Activated CD4-positive, alpha-beta T cell treated with anti-CD3 and anti-CD28 coated beads, Interleukin-2, amount 10 ng/mL, durations not matched to agents 24 days and 14 days (primary cell): ENCODE measurements at regions not wholly inside any gene's neighbourhood (a gene's known extent, or its start where the extent isn't known, plus 50 kb on each side); places are given as distances from the start of the nearest gene placed in this dataset.

Experiments used
- DNase-seq: peaks from one replicate; pipeline ENCODE4 v3.0.0; 2022
- H3K27ac Mint-ChIP-seq: one replicate; pipeline ENCODE4 v1.8.0; 2022; ENCODE audit warnings: mild to moderate bottlenecking, mixed read lengths
- H3K27me3 Mint-ChIP-seq: one replicate; pipeline ENCODE4 v1.8.0; 2022; ENCODE audit warnings: mixed read lengths
- H3K36me3 Mint-ChIP-seq: one replicate; pipeline ENCODE4 v1.8.0; 2022; ENCODE audit warnings: low read depth, mild to moderate bottlenecking, mixed read lengths
- H3K4me1 Mint-ChIP-seq: one replicate; pipeline ENCODE4 v1.8.0; 2021; ENCODE audit warnings: mixed read lengths
- H3K4me3 Mint-ChIP-seq: one replicate; pipeline ENCODE4 v1.8.0; 2022; ENCODE audit warnings: mild to moderate bottlenecking, moderate library complexity, mixed read lengths
- H3K9me3 Mint-ChIP-seq: one replicate; pipeline ENCODE4 v1.8.0; 2021; ENCODE audit warnings: mixed read lengths
- intact Hi-C: fragments of 100-400 bp; cut with micrococcal nuclease; formaldehyde crosslinking; loops from one replicate; pipeline ENCODE4 v1.15.1; 2023

DNA sequence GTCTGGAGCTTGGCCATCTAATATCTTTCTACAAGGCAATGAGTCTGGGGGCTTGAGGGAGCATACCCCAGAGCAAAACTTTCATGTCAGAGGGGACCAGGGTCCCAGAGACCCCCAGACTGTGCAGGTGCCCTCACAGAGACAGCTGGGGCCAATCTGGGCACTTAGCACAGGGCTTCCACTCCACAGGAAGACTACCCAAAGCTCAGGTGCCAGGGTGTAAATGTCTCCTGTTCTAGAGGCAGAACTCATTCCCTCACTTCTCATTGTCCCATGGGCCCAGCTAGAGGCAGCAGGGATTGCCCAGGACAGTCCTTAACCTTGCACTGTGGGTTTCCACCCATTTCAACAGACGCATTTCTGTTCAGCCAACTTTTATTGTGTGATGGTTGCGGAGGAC lies 246.9 kb downstream of the ACTR3B start:
- H3K27ac Mint-ChIP-seq = no peak overlapping the region
- H3K9me3 Mint-ChIP-seq = peaks cover 5% of the 10 kb centered on the region
- DNase-seq = no peak
- H3K27me3 Mint-ChIP-seq = no peaks in the 10 kb centered on the region
- intact Hi-C loops = no loop called here
- no peak overlapping the region for H3K4me3 Mint-ChIP-seq
- H3K36me3 Mint-ChIP-seq = no peaks in the 10 kb centered on the region
- H3K4me1 Mint-ChIP-seq = no peaks in the 10 kb centered on the region

DNA sequence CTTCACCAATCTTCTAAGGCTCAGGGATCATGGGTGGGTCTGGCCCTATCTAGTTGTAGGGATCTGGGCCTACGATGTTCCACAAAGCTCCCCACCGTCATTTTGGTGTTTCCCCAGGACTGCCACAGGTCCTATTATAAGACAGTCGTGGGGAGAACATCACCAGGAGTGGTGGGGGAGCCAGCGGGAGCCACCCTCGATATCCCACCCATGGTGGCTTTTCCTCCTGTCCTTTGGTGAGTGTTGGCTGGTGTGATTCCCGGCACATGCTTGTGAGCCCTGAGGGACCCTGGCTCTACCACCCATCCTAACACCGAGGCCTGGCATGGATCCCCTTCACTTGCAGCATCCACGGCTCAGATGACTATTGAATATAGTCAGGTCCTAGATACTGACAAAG lies 247.4 kb downstream of the ACTR3B start:
- H3K36me3 Mint-ChIP-seq = no peaks in the 10 kb centered on the region
- no peak overlapping the region for H3K27ac Mint-ChIP-seq
- H3K4me1 Mint-ChIP-seq = no peaks in the 10 kb centered on the region
- H3K27me3 Mint-ChIP-seq = no peaks in the 10 kb centered on the region
- intact Hi-C loops = no loop called here
- no peak overlapping the region for H3K4me3 Mint-ChIP-seq
- DNase-seq = no peak
- peaks cover under 1% of the 10 kb centered on the region for H3K9me3 Mint-ChIP-seq

DNA sequence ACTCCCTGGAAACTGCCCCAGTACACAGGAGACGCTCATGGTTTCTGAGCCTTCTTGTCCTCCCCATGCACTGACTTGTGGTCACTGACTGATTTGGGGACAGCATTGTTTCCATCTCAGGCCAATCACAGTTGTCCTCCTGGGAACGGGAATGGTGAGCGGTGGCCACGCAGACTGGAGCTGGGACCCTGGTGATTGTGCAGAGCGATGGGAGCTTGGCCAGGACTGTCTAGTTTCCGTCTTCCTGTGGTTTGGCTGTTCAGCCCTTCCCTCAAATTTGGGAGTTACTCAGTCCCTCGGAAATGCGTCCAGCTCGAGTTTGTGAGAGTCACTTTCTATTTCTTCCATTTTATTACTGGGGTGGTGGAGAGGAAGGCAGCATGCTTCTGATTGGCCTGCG lies 250.9 kb downstream of the ACTR3B start:
- no peak for DNase-seq
- Mint-ChIP-seq H3K36me3 (no peaks in the 10 kb centered on the region), H3K4me3 (no peak overlapping the region), H3K27me3 (no peaks in the 10 kb centered on the region), H3K27ac (no peak overlapping the region), H3K4me1 (no peaks in the 10 kb centered on the region), H3K9me3 (no peaks in the 10 kb centered on the region)
- intact Hi-C loops = no loop called here

DNA sequence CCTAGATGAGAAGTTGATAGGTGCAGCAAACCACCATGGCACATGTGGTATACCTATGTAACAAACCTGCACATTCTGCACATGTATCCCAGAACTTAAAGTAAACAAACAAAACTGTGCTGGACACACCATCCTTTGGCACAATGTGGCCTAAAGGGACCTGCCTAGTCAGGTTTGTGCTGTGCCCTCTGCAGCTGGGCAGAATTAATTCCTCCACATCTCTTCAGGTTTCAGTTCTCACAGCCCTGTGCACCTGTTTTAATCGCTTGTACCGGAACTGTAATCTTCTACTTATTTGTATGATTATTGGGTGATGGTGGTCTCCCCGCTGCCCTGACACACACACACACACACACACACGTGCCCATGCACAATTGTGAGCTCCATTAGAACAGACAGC lies 252.7 kb downstream of the ACTR3B start:
- no peaks in the 10 kb centered on the region for H3K4me1 Mint-ChIP-seq
- H3K9me3 Mint-ChIP-seq = no peaks in the 10 kb centered on the region
- intact Hi-C loops = no loop called here
- H3K27me3 Mint-ChIP-seq = no peaks in the 10 kb centered on the region
- H3K4me3 Mint-ChIP-seq = no peak overlapping the region
- no peak for DNase-seq
- no peaks in the 10 kb centered on the region for H3K36me3 Mint-ChIP-seq
- no peak overlapping the region for H3K27ac Mint-ChIP-seq

DNA sequence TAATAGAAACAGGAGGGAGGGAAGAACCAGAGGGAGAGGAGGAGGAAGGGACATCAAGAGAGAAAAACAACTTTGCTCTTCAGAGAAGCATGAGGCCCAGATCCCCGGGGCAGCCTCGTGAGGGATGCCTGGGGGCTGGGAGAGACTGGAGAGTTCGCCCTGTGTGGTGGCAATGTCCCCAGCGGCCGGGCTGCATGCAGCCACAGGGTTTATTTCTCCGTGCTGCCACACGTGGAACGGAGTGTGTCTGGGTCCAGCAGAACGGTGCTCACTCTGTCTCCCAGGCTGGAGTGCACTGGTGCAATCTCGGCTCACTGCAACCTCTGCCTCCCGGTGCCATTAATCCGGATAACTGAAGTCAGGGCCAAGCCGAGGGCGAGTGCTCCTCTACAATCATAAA lies 257.7 kb downstream of the ACTR3B start:
- H3K9me3 Mint-ChIP-seq = no peaks in the 10 kb centered on the region
- H3K36me3 Mint-ChIP-seq = no peaks in the 10 kb centered on the region
- no peaks in the 10 kb centered on the region for H3K4me1 Mint-ChIP-seq
- H3K27me3 Mint-ChIP-seq = no peaks in the 10 kb centered on the region
- no peak overlapping the region for H3K4me3 Mint-ChIP-seq
- H3K27ac Mint-ChIP-seq = no peak overlapping the region
- DNase-seq = no peak
- intact Hi-C loops = no loop called here

DNA sequence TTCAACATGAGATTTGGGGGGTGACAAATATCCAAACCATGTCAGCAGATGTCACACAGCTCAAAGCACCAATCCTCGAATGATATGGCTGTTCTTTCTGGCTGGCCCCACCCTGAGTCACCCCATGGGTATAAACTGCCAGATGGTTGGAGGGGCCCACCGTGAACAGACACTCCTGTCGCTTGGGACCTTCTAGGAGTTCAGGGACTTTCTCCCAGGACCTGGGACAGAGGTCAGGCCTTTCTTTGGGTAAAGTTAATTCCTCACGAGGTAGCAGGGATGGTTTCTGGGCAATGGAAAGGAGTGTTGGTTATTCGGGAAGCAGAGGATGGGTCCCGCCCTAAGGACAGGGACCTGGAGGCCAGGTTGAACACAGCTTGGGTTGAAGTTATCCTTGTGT lies 262.0 kb downstream of the ACTR3B start:
- no peak overlapping the region for H3K4me3 Mint-ChIP-seq
- no peaks in the 10 kb centered on the region for H3K36me3 Mint-ChIP-seq
- no peaks in the 10 kb centered on the region for H3K9me3 Mint-ChIP-seq
- no peaks in the 10 kb centered on the region for H3K27me3 Mint-ChIP-seq
- no peak overlapping the region for H3K27ac Mint-ChIP-seq
- no peaks in the 10 kb centered on the region for H3K4me1 Mint-ChIP-seq
- DNase-seq = no peak
- intact Hi-C loops = no loop called here

DNA sequence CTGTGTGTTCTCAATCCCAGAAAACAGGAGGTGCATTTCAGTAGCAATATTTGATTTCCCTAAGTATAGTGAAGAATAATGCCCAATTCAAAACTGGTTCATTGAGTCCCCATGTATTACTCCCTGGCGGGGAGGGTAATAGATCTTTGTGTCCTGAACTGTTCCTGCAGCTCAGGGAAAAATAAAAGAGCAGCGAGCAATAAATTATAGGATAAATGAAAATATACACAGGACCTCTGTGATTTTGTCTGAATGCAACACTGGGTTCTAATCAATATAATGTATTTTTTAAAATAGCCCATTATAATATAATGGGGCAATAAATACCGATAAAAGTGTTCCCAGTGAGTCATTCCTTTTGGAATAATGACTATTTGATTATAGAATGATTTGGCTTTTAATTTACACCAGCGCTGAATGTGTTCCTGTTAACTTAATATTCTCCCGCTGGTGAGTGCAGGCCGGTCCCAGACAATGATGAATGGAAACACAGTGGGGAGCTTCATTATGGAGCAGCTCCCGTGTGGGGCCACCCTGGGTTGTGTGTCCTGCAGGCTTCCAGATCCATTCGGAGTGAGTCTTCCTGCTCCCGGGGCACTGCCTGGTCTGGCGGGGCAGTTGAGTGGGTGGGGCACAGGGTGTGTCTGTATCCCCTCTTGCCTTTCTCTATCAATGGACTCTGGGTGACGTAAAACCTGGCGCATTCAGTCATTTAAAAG lies 263.1 kb downstream of the ACTR3B start:
- DNase-seq = no peak
- H3K27me3 Mint-ChIP-seq = no peaks in the 10 kb centered on the region
- intact Hi-C loops = no loop called here
- no peaks in the 10 kb centered on the region for H3K36me3 Mint-ChIP-seq
- no peak overlapping the region for H3K27ac Mint-ChIP-seq
- H3K9me3 Mint-ChIP-seq = no peaks in the 10 kb centered on the region
- H3K4me1 Mint-ChIP-seq = no peaks in the 10 kb centered on the region
- no peak overlapping the region for H3K4me3 Mint-ChIP-seq

DNA sequence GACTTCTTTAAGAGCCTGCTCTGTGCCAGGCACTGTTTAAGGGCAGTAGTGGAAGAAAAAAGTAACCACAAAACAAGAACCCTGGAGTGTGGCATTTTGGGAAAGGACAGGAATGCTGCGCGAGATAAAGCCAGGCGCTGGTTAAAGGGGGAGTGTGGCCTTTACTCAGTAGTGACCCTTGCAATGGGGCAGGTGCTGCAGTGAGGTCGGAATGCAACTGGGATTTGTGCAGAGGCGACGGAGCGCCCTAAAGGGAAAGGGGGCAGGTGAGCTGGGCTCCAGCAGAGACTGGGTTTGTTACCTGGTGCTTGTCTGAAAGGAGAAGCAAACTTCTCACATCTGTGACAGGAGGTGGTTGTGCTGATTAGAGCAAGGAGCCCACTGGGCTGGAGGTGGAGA lies 263.6 kb downstream of the ACTR3B start:
- H3K4me1 Mint-ChIP-seq = no peaks in the 10 kb centered on the region

DNA sequence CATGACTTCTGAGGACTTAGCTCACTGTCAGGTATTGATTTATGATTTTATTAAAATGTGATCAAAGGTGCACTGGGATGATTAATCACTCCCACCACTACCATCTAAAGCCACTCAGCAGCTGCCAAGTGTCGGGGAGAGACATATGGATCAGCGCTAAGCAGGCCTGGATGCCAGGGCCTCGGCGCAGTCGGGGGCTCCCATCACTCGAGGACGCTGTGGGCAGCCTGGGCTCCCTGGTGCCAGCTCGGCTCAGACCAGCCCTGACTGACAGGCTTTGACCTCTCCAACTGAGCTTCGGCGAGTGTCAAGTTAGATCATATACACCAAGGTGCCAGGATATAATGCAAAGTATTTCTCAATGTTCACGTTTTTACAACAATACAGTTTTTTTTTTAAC lies 267.7 kb downstream of the ACTR3B start:
- H3K27ac Mint-ChIP-seq = no peak overlapping the region

More for the DNA sequence above, 263.6 kb downstream of the ACTR3B start:
- Mint-ChIP-seq H3K27ac (no peak overlapping the region), H3K4me3 (no peak overlapping the region), H3K9me3 (no peaks in the 10 kb centered on the region), H3K27me3 (no peaks in the 10 kb centered on the region), H3K36me3 (no peaks in the 10 kb centered on the region)
- intact Hi-C loops = no loop called here
- no peak for DNase-seq

DNA sequence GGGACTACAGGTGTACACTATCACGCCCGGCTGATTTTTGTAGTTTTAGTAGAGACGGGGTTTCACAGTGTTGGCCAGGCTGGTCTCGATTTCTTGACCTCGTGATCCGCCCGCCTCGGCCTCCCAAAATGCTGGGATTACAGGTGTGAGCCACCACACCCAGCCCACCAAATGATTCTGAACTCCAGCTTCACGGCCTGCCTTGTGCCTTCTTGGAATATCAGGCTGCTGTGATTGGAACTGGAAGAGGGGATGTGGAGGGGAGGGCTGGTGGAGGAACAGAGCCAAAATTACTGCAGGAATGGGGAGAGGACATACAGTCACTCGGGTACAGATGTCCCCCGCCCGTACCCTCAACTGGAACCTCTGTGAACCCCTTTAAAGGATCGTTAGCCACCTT lies 268.4 kb downstream of the ACTR3B start:
- H3K9me3 Mint-ChIP-seq = no peaks in the 10 kb centered on the region
- H3K4me3 Mint-ChIP-seq = no peak overlapping the region
- no peak for DNase-seq
- no peaks in the 10 kb centered on the region for H3K36me3 Mint-ChIP-seq
- no peaks in the 10 kb centered on the region for H3K4me1 Mint-ChIP-seq
- no peak overlapping the region for H3K27ac Mint-ChIP-seq
- intact Hi-C loops = no loop called here
- H3K27me3 Mint-ChIP-seq = no peaks in the 10 kb centered on the region

More for the DNA sequence above, 267.7 kb downstream of the ACTR3B start:
- H3K4me1 Mint-ChIP-seq = no peaks in the 10 kb centered on the region
- DNase-seq = no peak
- no peaks in the 10 kb centered on the region for H3K36me3 Mint-ChIP-seq
- no peak overlapping the region for H3K4me3 Mint-ChIP-seq
- intact Hi-C loops = no loop called here
- H3K27me3 Mint-ChIP-seq = no peaks in the 10 kb centered on the region
- no peaks in the 10 kb centered on the region for H3K9me3 Mint-ChIP-seq

DNA sequence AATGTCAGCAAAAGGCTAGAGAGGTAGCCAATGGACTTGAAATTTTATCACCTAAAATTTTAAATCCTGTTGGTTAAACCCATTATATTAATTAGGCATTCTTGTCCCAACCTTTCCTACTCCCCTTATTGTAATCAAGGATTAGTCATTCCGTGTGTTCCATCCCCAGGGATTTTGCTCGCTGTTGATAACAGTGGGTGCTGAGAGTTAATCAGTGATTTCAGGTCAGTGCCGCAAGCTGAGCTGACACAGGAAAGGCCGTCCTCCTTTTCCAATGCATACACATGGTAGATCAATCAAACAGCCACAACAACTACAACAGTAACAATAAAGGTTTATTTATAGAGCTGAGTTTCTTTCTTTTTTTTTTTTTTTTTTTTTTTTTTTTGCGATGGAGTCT lies 271.4 kb downstream of the ACTR3B start:
- Mint-ChIP-seq H3K27ac (no peak overlapping the region), H3K27me3 (no peaks in the 10 kb centered on the region), H3K4me3 (no peak overlapping the region), H3K9me3 (no peaks in the 10 kb centered on the region), H3K36me3 (no peaks in the 10 kb centered on the region), H3K4me1 (no peaks in the 10 kb centered on the region)
- no peak for DNase-seq
- intact Hi-C loops = no loop called here

DNA sequence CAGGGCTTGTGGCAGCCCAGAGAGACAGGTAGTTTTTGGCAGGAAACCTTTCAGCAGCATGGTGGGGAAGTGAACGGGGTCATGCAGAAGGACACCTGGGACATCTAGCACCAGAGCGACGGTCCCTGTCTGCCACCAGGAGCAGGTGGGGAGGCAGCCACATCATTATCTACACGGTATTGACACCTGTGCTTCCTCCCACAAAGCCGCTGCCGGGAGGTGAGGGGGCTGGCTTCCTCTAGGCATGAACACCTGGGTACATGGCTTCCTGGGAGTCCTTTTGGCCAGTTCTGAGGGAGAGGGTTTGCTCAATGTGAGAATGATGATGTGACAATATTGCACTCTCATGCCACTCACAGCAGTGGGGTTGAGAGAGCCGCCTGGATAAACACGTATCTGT lies 275.2 kb downstream of the ACTR3B start:
- Mint-ChIP-seq H3K4me1 (no peaks in the 10 kb centered on the region), H3K27me3 (no peaks in the 10 kb centered on the region), H3K4me3 (no peak overlapping the region), H3K9me3 (peaks cover 3% of the 10 kb centered on the region), H3K27ac (no peak overlapping the region), H3K36me3 (no peaks in the 10 kb centered on the region)
- intact Hi-C loops = no loop called here
- no peak for DNase-seq

DNA sequence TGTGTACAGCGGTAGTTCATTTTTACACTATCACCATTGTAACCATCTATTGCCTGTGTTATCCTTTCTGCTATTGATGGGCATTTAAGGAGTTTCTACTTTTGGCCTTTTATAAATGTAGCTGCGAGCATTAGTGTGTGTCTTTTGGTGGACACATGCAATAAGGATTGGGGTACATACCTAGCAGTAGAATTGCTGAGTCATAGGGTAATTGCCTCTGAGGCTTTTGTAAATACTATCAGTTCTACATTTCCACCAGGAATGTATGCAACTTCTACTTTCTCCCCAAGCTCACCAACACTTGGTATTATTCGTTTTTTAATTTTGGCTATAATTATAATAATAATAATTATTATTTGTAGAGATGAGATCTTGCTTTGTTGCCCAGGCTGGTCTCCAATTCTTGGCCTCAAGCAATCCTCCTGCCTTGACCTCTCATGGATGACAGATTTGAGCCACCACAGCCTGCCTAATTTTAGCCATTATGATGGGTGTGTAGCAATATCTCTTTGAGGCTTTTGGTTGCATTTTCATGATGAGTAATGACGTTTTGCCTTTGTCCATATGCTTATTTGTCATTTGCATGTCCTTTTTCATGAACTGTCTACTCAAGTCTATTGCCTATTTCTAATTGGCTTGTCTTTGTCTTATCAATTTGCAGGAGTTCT lies 277.0 kb downstream of the ACTR3B start:
- peaks cover 3% of the 10 kb centered on the region for H3K9me3 Mint-ChIP-seq
- H3K27me3 Mint-ChIP-seq = no peaks in the 10 kb centered on the region
- H3K36me3 Mint-ChIP-seq = no peaks in the 10 kb centered on the region

DNA sequence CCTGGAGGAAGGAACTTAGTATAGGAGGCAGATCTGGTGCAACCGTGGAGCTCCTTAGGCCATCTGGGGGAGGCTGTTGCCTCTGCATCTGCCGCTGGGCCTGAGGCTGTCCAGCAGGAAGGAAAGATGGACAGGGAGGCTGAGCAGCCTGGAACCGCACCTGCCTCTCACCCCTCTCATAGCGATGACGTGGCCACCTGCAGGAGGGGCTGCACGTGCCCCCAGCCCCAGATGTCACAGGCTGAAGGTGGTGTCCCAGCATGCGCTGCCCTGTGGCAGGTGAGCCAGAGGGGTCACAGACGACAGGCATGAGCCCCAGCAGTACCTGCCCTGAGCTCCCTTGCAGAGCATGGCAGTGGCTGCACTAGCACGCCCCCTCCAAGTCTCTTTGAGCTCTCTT lies 283.9 kb downstream of the ACTR3B start:
- Mint-ChIP-seq H3K36me3 (no peaks in the 10 kb centered on the region), H3K4me1 (no peaks in the 10 kb centered on the region), H3K9me3 (no peaks in the 10 kb centered on the region), H3K27ac (no peak overlapping the region), H3K4me3 (no peak overlapping the region), H3K27me3 (no peaks in the 10 kb centered on the region)
- intact Hi-C loops = no loop called here
- no peak for DNase-seq

More for the DNA sequence above, 277.0 kb downstream of the ACTR3B start:
- Mint-ChIP-seq H3K27ac (no peak overlapping the region), H3K4me1 (no peaks in the 10 kb centered on the region), H3K4me3 (no peak overlapping the region)
- no peak for DNase-seq
- intact Hi-C loops = no loop called here

DNA sequence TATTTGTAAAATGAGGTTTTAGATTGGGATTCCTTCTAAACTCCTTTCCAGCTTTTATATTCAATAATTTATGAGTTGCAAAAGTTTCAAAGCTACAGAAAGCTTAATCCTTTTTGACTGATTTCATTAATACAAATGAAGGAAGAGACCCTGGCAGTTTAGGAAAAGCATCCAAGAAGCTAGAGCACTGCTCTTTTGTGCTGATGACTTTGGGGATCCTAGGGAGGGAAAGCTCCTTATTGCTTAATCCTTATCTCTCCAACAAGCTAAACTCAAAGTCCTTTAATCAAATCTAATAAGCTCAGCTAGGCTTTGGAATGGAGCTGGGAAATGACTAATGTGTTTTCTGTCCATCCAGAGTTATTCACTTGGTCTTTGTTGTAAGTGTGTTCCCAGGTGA lies 285.4 kb downstream of the ACTR3B start:
- intact Hi-C loops = no loop called here
- no peak overlapping the region for H3K4me3 Mint-ChIP-seq
- H3K27ac Mint-ChIP-seq = no peak overlapping the region
- DNase-seq = no peak
- no peaks in the 10 kb centered on the region for H3K9me3 Mint-ChIP-seq
- H3K27me3 Mint-ChIP-seq = no peaks in the 10 kb centered on the region
- H3K4me1 Mint-ChIP-seq = no peaks in the 10 kb centered on the region
- no peaks in the 10 kb centered on the region for H3K36me3 Mint-ChIP-seq
